Tibial nerve (tissue), 4 donors: ENCODE measurements at regions not wholly inside any gene's neighbourhood (a gene's known extent, or its start where the extent isn't known, plus 50 kb on each side); places are given as distances from the start of the nearest gene placed in this dataset.

Source experiments
- CTCF ChIP-seq, 5 experiments: fragments of 200-600 bp in 3 of 5; fragments of 450-650 bp in 2 of 5; sonication (generic) in 3 of 5; IDR thresholded peaks; one replicate each; pipeline ENCODE4 v1.5.1; 2016 to 2019; ENCODE audit warnings: antibody characterized with exemption in 5 of 5, mild to moderate bottlenecking in 3 of 5, moderate library complexity in 2 of 5
- EP300 ChIP-seq, 2 donors: sonication (generic); formaldehyde crosslinking; IDR thresholded peaks; one replicate each; pipeline ENCODE4 v1.6.1; 2017; ENCODE audit warnings: antibody characterized with exemption in 2 of 2, mild to moderate bottlenecking in 1 of 2
- POLR2A ChIP-seq, 2 donors: fragments of 450-650 bp; IDR thresholded peaks; one replicate each; pipeline ENCODE4 v1.6.1; 2017; ENCODE audit warnings: antibody characterized with exemption in 2 of 2, mild to moderate bottlenecking in 2 of 2, moderate library complexity in 2 of 2

- no peak for TF ChIP-seq CTCF (IDR thresholded peaks at IDR 0.05)
- TF ChIP-seq POLR2A (IDR thresholded peaks at IDR 0.05) = no peak
- TF ChIP-seq EP300 (IDR thresholded peaks at IDR 0.05) = no peak
These were observed 152.9 kb upstream of the DDX18 start for GRCh38 chr2:117661619-117662018.
